ENCODE measurements at regions not wholly inside any gene's neighbourhood (a gene's known extent, or its start where the extent isn't known, plus 50 kb on each side); places are given as distances from the start of the nearest gene placed in this dataset.

GRCh38 chr5:120098426-120098825 lies 365.7 kb upstream of the PRR16 start:
- TF ChIP-seq, protein P1, sequence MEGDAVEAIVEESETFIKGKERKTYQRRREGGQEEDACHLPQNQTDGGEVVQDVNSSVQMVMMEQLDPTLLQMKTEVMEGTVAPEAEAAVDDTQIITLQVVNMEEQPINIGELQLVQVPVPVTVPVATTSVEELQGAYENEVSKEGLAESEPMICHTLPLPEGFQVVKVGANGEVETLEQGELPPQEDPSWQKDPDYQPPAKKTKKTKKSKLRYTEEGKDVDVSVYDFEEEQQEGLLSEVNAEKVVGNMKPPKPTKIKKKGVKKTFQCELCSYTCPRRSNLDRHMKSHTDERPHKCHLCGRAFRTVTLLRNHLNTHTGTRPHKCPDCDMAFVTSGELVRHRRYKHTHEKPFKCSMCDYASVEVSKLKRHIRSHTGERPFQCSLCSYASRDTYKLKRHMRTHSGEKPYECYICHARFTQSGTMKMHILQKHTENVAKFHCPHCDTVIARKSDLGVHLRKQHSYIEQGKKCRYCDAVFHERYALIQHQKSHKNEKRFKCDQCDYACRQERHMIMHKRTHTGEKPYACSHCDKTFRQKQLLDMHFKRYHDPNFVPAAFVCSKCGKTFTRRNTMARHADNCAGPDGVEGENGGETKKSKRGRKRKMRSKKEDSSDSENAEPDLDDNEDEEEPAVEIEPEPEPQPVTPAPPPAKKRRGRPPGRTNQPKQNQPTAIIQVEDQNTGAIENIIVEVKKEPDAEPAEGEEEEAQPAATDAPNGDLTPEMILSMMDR (IDR thresholded peaks at IDR 0.05) = no peak
- no peak for TF ChIP-seq POLR2A (IDR thresholded peaks at IDR 0.05)

Measured in uterus (tissue), 2 donors.